SK-N-SH treated with all-trans-retinoic acid at 6 μM for 48 hours (cell line): ENCODE measurements at regions not wholly inside any gene's neighbourhood (a gene's known extent, or its start where the extent isn't known, plus 50 kb on each side); places are given as distances from the start of the nearest gene placed in this dataset.

ENCODE experiments used
- ARNTL ChIP-seq: fragments of 450-650 bp; formaldehyde crosslinking; IDR thresholded peaks from 2 replicates; pipeline ENCODE4 v1.5.0; 2020; ENCODE audit warnings: low read depth, mild to moderate bottlenecking, moderate library complexity, borderline replicate concordance
- BACH2 ChIP-seq: fragments of 250-450 bp; sonication (Bioruptor Pico); IDR thresholded peaks from 2 replicates; pipeline ENCODE4 v1.9.0; 2021; ENCODE audit warnings: mild to moderate bottlenecking, borderline replicate concordance
- CREB5 ChIP-seq: fragments of 250-450 bp; sonication (Bioruptor Pico); IDR thresholded peaks from 2 replicates; pipeline ENCODE4 v1.5.1; 2020; ENCODE audit warnings: low read depth, mild to moderate bottlenecking, moderate library complexity
- GLIS3 ChIP-seq: fragments of 250-450 bp; sonication (Bioruptor Pico); IDR thresholded peaks from 2 replicates; pipeline ENCODE4 v1.5.0; 2020; ENCODE audit warnings: mild to moderate bottlenecking, moderate library complexity
- ISL1 ChIP-seq: fragments of 250-450 bp; sonication (Bioruptor Pico); IDR thresholded peaks from 2 replicates; pipeline ENCODE4 v2.1.2; 2022; ENCODE audit warnings: mild to moderate bottlenecking, moderate library complexity
- PATZ1 ChIP-seq: fragments of 250-450 bp; sonication (Bioruptor Pico); IDR thresholded peaks from 2 replicates; pipeline ENCODE4 v1.8.0; 2020; ENCODE audit warnings: mild to moderate bottlenecking, moderate library complexity, borderline replicate concordance
- RARB ChIP-seq: fragments of 250-450 bp; sonication (Bioruptor Pico); IDR thresholded peaks from 2 replicates; pipeline ENCODE4 v1.8.0; 2021; ENCODE audit warnings: mild to moderate bottlenecking, moderate library complexity
- TOX ChIP-seq: fragments of 250-450 bp; sonication (Bioruptor Pico); IDR thresholded peaks from 2 replicates; pipeline ENCODE4 v1.8.0; 2021; ENCODE audit warnings: mild to moderate bottlenecking, moderate library complexity, borderline replicate concordance
- TSHZ2 ChIP-seq: fragments of 250-450 bp; sonication (Bioruptor Pico); IDR thresholded peaks from 2 replicates; pipeline ENCODE4 v1.5.0; 2020; ENCODE audit warnings: mild to moderate bottlenecking, moderate library complexity
- ZFP3 ChIP-seq: fragments of 250-450 bp; sonication (Bioruptor Pico); IDR thresholded peaks from 2 replicates; pipeline ENCODE4 v1.5.0; 2020; ENCODE audit warnings: mild to moderate bottlenecking, moderate library complexity
- ZFP30 ChIP-seq: fragments of 450-650 bp; formaldehyde crosslinking; IDR thresholded peaks from 2 replicates; pipeline ENCODE4 v1.5.0; 2022; ENCODE audit warnings: mild to moderate bottlenecking, moderate library complexity
- TF ChIP-seq, protein P1 (sequence below): fragments of 250-450 bp; sonication (Bioruptor Pico); IDR thresholded peaks from 2 replicates; pipeline ENCODE4 v1.5.1; 2021; ENCODE audit warnings: mild to moderate bottlenecking, moderate library complexity

DNA sequence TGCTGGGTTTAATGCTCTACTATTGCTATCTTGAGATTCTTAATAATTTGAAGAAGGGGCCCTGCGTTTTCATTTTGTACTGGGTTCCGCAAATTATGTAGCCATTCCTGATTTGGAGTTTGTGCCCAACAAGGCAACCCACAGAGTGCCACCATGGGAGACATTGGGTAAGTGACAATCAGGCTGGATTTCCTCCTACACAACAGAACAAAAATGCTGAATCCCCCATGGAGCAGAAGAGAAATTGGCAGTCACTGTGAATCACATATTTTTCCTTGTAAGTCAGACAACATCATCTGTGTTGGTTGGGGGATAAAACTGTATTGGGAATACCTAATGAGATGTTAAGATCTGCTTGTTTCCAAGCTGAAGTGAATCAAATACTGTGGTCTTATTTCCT is 80.9 kb downstream of the CNGA2 start:
- TF ChIP-seq TOX (CRISPR knock-in tag): no peak
- no peak for TF ChIP-seq ZFP3 (CRISPR knock-in tag)
- no peak for TF ChIP-seq PATZ1 (CRISPR knock-in tag)
- no peak for TF ChIP-seq RARB
- no peak for TF ChIP-seq GLIS3 (CRISPR knock-in tag)
- TF ChIP-seq BACH2 (CRISPR knock-in tag): no peak
- TF ChIP-seq TSHZ2: no peak
- no peak for TF ChIP-seq ARNTL (CRISPR knock-in tag)
- TF ChIP-seq ISL1 (CRISPR knock-in tag): no peak
- TF ChIP-seq ZFP30 (CRISPR knock-in tag): no peak
- TF ChIP-seq CREB5 (CRISPR knock-in tag): no peak
- TF ChIP-seq, protein P1, sequence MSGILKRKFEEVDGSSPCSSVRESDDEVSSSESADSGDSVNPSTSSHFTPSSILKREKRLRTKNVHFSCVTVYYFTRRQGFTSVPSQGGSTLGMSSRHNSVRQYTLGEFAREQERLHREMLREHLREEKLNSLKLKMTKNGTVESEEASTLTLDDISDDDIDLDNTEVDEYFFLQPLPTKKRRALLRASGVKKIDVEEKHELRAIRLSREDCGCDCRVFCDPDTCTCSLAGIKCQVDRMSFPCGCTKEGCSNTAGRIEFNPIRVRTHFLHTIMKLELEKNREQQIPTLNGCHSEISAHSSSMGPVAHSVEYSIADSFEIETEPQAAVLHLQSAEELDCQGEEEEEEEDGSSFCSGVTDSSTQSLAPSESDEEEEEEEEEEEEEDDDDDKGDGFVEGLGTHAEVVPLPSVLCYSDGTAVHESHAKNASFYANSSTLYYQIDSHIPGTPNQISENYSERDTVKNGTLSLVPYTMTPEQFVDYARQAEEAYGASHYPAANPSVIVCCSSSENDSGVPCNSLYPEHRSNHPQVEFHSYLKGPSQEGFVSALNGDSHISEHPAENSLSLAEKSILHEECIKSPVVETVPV (CRISPR knock-in tag): no peak
